ENCODE measurements at regions not wholly inside any gene's neighbourhood (a gene's known extent, or its start where the extent isn't known, plus 50 kb on each side); places are given as distances from the start of the nearest gene placed in this dataset.

- 77% methylated on average over 23 of the region's 23 CpGs for WGBS
- DNase-seq (ENCODE audit: low read depth in 6 of 9, low spot score in 9 of 9) = peak in 1 of 9 donors; percentile 55
- peaks cover 30 to 35% of the 10 kb centered on the region in 2 donors for H3K4me1 ChIP-seq (ENCODE audit: control insufficient read depth in 2 of 2, insufficient read depth in 2 of 2, low read length in 2 of 2)
- H3K36me3 ChIP-seq (ENCODE audit: control insufficient read depth in 2 of 2, insufficient read depth in 2 of 2, low read length in 1 of 2) = no peaks in the 10 kb centered on the region
- peak overlapping the region; percentile 57 to 85 for H3K27ac ChIP-seq (ENCODE audit: low read depth in 1 of 2, low read length in 1 of 2)
- H3K27me3 ChIP-seq (ENCODE audit: control insufficient read depth in 2 of 2, insufficient read depth in 1 of 2, low read length in 1 of 2) = no peaks in the 10 kb centered on the region
- H3K4me3 ChIP-seq (ENCODE audit: low read length in 2 of 2) = no peak overlapping the region
- peaks cover 0 to 9% of the 10 kb centered on the region in 2 donors for H3K9me3 ChIP-seq (ENCODE audit: control insufficient read depth in 2 of 2, insufficient read depth in 1 of 2, low read length in 1 of 2)
Measured at GRCh38 chr12:3951380-3952135, 78.4 kb upstream of the PARP11 start.

GRCh38 chr12:3950714-3951320, 77.6 kb upstream of the PARP11 start:
- peak in 1 of 9 donors; percentile 77 for DNase-seq (ENCODE audit: low read depth in 6 of 9, low spot score in 9 of 9)
- 25% methylated on average over 7 of the region's 7 CpGs for WGBS
- no peaks in the 10 kb centered on the region for H3K36me3 ChIP-seq (ENCODE audit: control insufficient read depth in 2 of 2, insufficient read depth in 2 of 2, low read length in 1 of 2)
- peak overlapping the region; percentile 77 to 85 for H3K27ac ChIP-seq (ENCODE audit: low read depth in 1 of 2, low read length in 1 of 2)
- peaks cover 0 to 9% of the 10 kb centered on the region in 2 donors for H3K9me3 ChIP-seq (ENCODE audit: control insufficient read depth in 2 of 2, insufficient read depth in 1 of 2, low read length in 1 of 2)
- H3K4me3 ChIP-seq (ENCODE audit: low read length in 2 of 2) = no peak overlapping the region
- H3K27me3 ChIP-seq (ENCODE audit: control insufficient read depth in 2 of 2, insufficient read depth in 1 of 2, low read length in 1 of 2) = no peaks in the 10 kb centered on the region
- peaks cover 30 to 35% of the 10 kb centered on the region in 2 donors for H3K4me1 ChIP-seq (ENCODE audit: control insufficient read depth in 2 of 2, insufficient read depth in 2 of 2, low read length in 2 of 2)

GRCh38 chr12:3947781-3948180, 74.6 kb upstream of the PARP11 start:
- H3K27me3 ChIP-seq (ENCODE audit: control insufficient read depth in 2 of 2, insufficient read depth in 1 of 2, low read length in 1 of 2) = no peaks in the 10 kb centered on the region
- DNase-seq (ENCODE audit: low read depth in 6 of 9, low spot score in 9 of 9) = peak in 3 of 9 donors; percentile 44 to 83 (median 55)
- 36% methylated on average over 5 of the region's 5 CpGs for WGBS
- H3K4me1 ChIP-seq (ENCODE audit: control insufficient read depth in 2 of 2, insufficient read depth in 2 of 2, low read length in 2 of 2) = peaks cover 30 to 35% of the 10 kb centered on the region in 2 donors
- H3K4me3 ChIP-seq (ENCODE audit: low read length in 2 of 2) = no peak overlapping the region
- H3K27ac ChIP-seq (ENCODE audit: low read depth in 1 of 2, low read length in 1 of 2) = peak overlapping the region; percentile 3 to 69
- no peaks in the 10 kb centered on the region for H3K36me3 ChIP-seq (ENCODE audit: control insufficient read depth in 2 of 2, insufficient read depth in 2 of 2, low read length in 1 of 2)
- H3K9me3 ChIP-seq (ENCODE audit: control insufficient read depth in 2 of 2, insufficient read depth in 1 of 2, low read length in 1 of 2) = peaks cover 0 to 6% of the 10 kb centered on the region in 2 donors

GRCh38 chr12:3945671-3946070, 72.5 kb upstream of the PARP11 start:
- 97% methylated on average over 3 of the region's 3 CpGs for WGBS
- Histone ChIP-seq H3K4me1 (ENCODE audit: control insufficient read depth in 2 of 2, insufficient read depth in 2 of 2, low read length in 2 of 2) (peaks cover 19 to 20% of the 10 kb centered on the region in 2 donors), H3K27ac (ENCODE audit: low read depth in 1 of 2, low read length in 1 of 2) (no peak overlapping the region), H3K27me3 (ENCODE audit: control insufficient read depth in 2 of 2, insufficient read depth in 1 of 2, low read length in 1 of 2) (no peaks in the 10 kb centered on the region), H3K4me3 (ENCODE audit: low read length in 2 of 2) (no peak overlapping the region), H3K36me3 (ENCODE audit: control insufficient read depth in 2 of 2, insufficient read depth in 2 of 2, low read length in 1 of 2) (no peaks in the 10 kb centered on the region), H3K9me3 (ENCODE audit: control insufficient read depth in 2 of 2, insufficient read depth in 1 of 2, low read length in 1 of 2) (peaks cover 0 to 6% of the 10 kb centered on the region in 2 donors)
- no peak for DNase-seq (ENCODE audit: low read depth in 6 of 9, low spot score in 9 of 9)

GRCh38 chr12:3944620-3945019, 71.4 kb upstream of the PARP11 start:
- Histone ChIP-seq H3K36me3 (ENCODE audit: control insufficient read depth in 2 of 2, insufficient read depth in 2 of 2, low read length in 1 of 2) (no peaks in the 10 kb centered on the region), H3K27ac (ENCODE audit: low read depth in 1 of 2, low read length in 1 of 2) (no peak overlapping the region), H3K9me3 (ENCODE audit: control insufficient read depth in 2 of 2, insufficient read depth in 1 of 2, low read length in 1 of 2) (peaks cover 0 to 5% of the 10 kb centered on the region in 2 donors), H3K4me1 (ENCODE audit: control insufficient read depth in 2 of 2, insufficient read depth in 2 of 2, low read length in 2 of 2) (peaks cover 12 to 15% of the 10 kb centered on the region in 2 donors), H3K27me3 (ENCODE audit: control insufficient read depth in 2 of 2, insufficient read depth in 1 of 2, low read length in 1 of 2) (no peaks in the 10 kb centered on the region), H3K4me3 (ENCODE audit: low read length in 2 of 2) (no peak overlapping the region)
- no peak for DNase-seq (ENCODE audit: low read depth in 6 of 9, low spot score in 9 of 9)
- 96% methylated on average over 1 of the region's 1 CpG for WGBS

- H3K36me3 ChIP-seq (ENCODE audit: control insufficient read depth in 2 of 2, insufficient read depth in 2 of 2, low read length in 1 of 2) = no peaks in the 10 kb centered on the region
- H3K9me3 ChIP-seq (ENCODE audit: control insufficient read depth in 2 of 2, insufficient read depth in 1 of 2, low read length in 1 of 2) = no peaks in the 10 kb centered on the region
- peaks cover 9 to 14% of the 10 kb centered on the region in 2 donors for H3K4me1 ChIP-seq (ENCODE audit: control insufficient read depth in 2 of 2, insufficient read depth in 2 of 2, low read length in 2 of 2)
- H3K27me3 ChIP-seq (ENCODE audit: control insufficient read depth in 2 of 2, insufficient read depth in 1 of 2, low read length in 1 of 2) = no peaks in the 10 kb centered on the region
- H3K4me3 ChIP-seq (ENCODE audit: low read length in 2 of 2) = no peak overlapping the region
- no peak for DNase-seq (ENCODE audit: low read depth in 6 of 9, low spot score in 9 of 9)
- no peak overlapping the region for H3K27ac ChIP-seq (ENCODE audit: low read depth in 1 of 2, low read length in 1 of 2)
- WGBS = 97% methylated on average over 3 of the region's 3 CpGs
Measured at GRCh38 chr12:3938042-3938544, 64.9 kb upstream of the PARP11 start.

GRCh38 chr12:3935078-3935477, 61.9 kb upstream of the PARP11 start:
- Histone ChIP-seq H3K4me3 (ENCODE audit: low read length in 2 of 2) (no peak overlapping the region), H3K27me3 (ENCODE audit: control insufficient read depth in 2 of 2, insufficient read depth in 1 of 2, low read length in 1 of 2) (no peaks in the 10 kb centered on the region), H3K27ac (ENCODE audit: low read depth in 1 of 2, low read length in 1 of 2) (peak overlapping the region in 1 of 2 donors; percentile 8), H3K36me3 (ENCODE audit: control insufficient read depth in 2 of 2, insufficient read depth in 2 of 2, low read length in 1 of 2) (no peaks in the 10 kb centered on the region), H3K9me3 (ENCODE audit: control insufficient read depth in 2 of 2, insufficient read depth in 1 of 2, low read length in 1 of 2) (no peaks in the 10 kb centered on the region), H3K4me1 (ENCODE audit: control insufficient read depth in 2 of 2, insufficient read depth in 2 of 2, low read length in 2 of 2) (peaks cover 16 to 43% of the 10 kb centered on the region in 2 donors)
- DNase-seq (ENCODE audit: low read depth in 6 of 9, low spot score in 9 of 9) = peak in 1 of 9 donors; percentile 67
- WGBS = 11% methylated on average over 5 of the region's 5 CpGs

GRCh38 chr12:3933819-3934192, 60.6 kb upstream of the PARP11 start:
- no peak for DNase-seq (ENCODE audit: low read depth in 6 of 9, low spot score in 9 of 9)
- peaks cover 21 to 56% of the 10 kb centered on the region in 2 donors for H3K4me1 ChIP-seq (ENCODE audit: control insufficient read depth in 2 of 2, insufficient read depth in 2 of 2, low read length in 2 of 2)
- H3K27ac ChIP-seq (ENCODE audit: low read depth in 1 of 2, low read length in 1 of 2) = peak overlapping the region in 1 of 2 donors; percentile 76
- WGBS = 16% methylated on average over 1 of the region's 1 CpG
- no peaks in the 10 kb centered on the region for H3K9me3 ChIP-seq (ENCODE audit: control insufficient read depth in 2 of 2, insufficient read depth in 1 of 2, low read length in 1 of 2)
- no peaks in the 10 kb centered on the region for H3K36me3 ChIP-seq (ENCODE audit: control insufficient read depth in 2 of 2, insufficient read depth in 2 of 2, low read length in 1 of 2)
- H3K4me3 ChIP-seq (ENCODE audit: low read length in 2 of 2) = peak overlapping the region in 1 of 2 donors; percentile 2
- no peaks in the 10 kb centered on the region for H3K27me3 ChIP-seq (ENCODE audit: control insufficient read depth in 2 of 2, insufficient read depth in 1 of 2, low read length in 1 of 2)
